ENCODE measurements at regions not wholly inside any gene's neighbourhood (a gene's known extent, or its start where the extent isn't known, plus 50 kb on each side); places are given as distances from the start of the nearest gene placed in this dataset.

- Mint-ChIP-seq H3K4me3 (no peak overlapping the region), H3K4me1 (peaks cover 23% of the 10 kb centered on the region), H3K36me3 (ENCODE audit: low read depth) (no peaks in the 10 kb centered on the region), H3K27me3 (ENCODE audit: low read depth) (no peaks in the 10 kb centered on the region), H3K9me3 (peaks cover 4% of the 10 kb centered on the region), H3K27ac (ENCODE audit: unreplicated experiment) (peak overlapping the region; percentile 36)
- TF ChIP-seq CTCF (conservative IDR thresholded peaks at IDR 0.05): no peak
- no peak for DNase-seq (ENCODE audit: low read depth, low spot score)
Measured at GRCh38 chr3:67706934-67707333, 52.5 kb upstream of the SUCLG2 start.

GRCh38 chr3:67704322-67704721, 49.9 kb upstream of the SUCLG2 start:
- Mint-ChIP-seq H3K4me3 (no peak overlapping the region), H3K36me3 (ENCODE audit: low read depth) (no peaks in the 10 kb centered on the region), H3K27ac (ENCODE audit: unreplicated experiment) (peak overlapping the region; percentile 79), H3K9me3 (no peaks in the 10 kb centered on the region), H3K4me1 (peaks cover 18% of the 10 kb centered on the region), H3K27me3 (ENCODE audit: low read depth) (no peaks in the 10 kb centered on the region)
- DNase-seq (ENCODE audit: low read depth, low spot score): no peak
- TF ChIP-seq CTCF (conservative IDR thresholded peaks at IDR 0.05): no peak
